HG03025 (cell line): ENCODE measurements at regions not wholly inside any gene's neighbourhood (a gene's known extent, or its start where the extent isn't known, plus 50 kb on each side); places are given as distances from the start of the nearest gene placed in this dataset.

ENCODE experiments used
- ATAC-seq: cut with Tn5 transposase; IDR thresholded peaks from one replicate; pipeline ENCODE4 v1.9.1; 2021; ENCODE audit warnings: mild to moderate bottlenecking, moderate library complexity; ENCODE audit not compliant: unreplicated experiment, low FRiP score

DNA sequence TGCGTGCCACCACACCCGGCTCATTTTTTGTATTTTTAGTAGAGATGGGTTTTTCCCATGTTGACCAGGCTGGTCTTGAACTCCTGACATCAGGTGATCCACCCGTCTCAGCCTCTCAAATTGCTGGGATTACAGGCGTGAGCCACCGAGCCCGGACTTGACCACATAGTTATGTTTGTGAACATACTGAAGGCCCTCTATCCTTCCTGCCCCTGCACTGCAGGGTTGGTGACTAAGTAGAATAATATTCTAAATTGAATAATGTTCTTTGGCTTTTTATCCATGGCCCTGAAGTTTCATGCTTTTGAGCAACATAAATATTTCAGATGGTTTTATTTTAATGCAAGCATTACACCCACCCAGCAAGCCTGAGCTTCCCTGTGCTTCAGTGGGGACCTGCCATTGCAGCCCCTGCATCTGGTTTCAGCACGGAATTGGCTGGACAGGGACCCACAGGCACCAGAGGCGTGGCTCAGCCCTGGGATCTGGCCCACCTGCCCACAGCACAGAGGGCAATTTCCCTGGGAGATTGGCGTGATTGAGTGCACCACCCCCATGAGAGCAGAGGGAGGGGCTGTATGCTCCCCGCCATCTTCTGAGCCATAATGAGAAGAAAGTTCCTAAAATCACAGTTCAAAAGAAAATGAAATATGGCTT, 460.5 kb downstream of the BRD1 start:
- ATAC-seq = no peak

DNA sequence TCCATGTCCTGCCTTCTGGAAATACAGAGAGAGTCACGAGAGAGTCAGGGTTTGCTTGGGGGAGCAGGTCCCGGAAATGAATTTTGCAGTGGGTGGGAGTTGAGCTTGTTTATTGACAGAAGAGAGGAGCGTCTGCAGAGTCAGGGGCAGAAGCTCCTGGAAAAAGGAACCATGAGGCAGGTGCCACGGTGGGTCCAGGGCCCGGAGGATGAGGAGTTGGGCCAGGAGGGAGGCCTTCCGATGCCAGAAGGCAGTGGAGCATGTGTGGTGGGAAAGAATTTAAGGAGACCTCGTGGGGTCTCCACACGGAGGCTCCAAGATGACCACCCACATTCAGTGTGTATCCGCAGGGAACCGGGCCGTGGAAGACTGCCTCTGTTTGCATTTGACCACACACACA, 461.2 kb downstream of the BRD1 start:
- no peak for ATAC-seq

DNA sequence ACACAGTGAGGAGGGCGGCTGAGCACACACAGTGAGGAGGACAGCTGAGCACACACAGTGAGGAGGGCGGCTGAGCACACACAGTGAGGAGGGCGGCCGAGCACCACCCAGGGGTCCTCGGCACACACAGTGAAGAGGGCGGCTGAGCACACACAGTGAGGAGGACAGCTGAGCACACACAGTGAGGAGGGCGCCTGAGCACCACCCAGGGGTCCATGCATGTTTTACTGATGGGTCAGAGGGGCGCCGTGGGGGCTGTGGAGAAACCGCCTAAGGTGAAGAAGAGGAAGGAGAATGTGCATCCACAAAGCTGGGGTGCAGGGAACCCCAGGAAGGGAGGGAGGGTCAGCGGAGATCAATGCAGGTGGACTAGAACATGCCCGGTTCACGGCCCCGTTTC, 461.8 kb downstream of the BRD1 start:
- ATAC-seq = no peak

DNA sequence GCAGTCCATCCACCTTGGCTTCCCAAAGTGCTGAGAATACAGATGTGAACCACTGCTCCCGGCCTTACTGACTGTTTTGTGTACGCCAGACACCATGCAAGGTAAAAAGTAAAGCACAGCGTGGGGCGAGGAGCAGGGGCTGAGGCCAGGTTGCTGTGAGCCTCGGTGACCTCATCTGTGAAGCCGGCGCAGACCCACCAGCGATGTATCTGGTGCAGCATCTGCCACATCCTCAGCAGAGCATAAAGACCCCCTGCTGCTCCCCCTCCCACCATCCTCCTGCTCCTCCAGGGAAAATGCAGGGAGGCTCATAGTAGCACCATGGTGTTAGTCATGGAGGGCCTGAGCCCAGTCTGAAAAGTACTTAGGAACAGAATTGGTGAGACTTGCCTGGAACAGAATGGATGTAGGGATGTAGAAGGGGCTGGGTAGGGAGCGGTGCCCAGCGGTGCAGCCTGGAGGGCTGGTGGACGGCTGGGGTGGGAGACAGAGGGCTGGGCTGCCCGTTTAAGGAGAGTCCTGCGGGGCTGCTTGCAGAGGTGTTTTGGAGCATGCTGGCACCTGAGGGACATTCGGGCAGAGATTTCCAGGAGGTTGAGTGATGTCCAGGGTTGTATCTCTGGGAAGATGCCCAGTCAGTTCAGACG, 462.4 kb downstream of the BRD1 start:
- no peak for ATAC-seq

DNA sequence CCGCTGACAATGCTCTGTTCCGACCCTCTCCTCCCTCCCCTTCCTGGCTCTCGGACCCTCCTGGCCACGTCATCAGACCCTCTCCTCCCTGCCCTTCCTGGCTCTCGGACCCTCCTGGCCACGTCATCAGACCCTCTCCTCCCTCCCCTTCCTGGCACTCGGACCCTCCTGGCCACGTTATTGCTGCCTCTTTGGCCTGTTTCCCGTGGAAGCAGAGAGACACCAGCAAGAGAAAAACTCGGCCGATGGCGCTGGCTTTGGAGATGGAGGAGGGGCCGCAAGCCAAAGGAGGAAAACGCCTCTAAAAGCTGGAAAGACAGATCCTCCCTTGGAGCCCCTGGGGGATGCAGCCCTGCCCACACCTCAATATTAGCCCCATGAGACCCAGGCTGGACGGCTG, 463.3 kb downstream of the BRD1 start:
- ATAC-seq = no peak

DNA sequence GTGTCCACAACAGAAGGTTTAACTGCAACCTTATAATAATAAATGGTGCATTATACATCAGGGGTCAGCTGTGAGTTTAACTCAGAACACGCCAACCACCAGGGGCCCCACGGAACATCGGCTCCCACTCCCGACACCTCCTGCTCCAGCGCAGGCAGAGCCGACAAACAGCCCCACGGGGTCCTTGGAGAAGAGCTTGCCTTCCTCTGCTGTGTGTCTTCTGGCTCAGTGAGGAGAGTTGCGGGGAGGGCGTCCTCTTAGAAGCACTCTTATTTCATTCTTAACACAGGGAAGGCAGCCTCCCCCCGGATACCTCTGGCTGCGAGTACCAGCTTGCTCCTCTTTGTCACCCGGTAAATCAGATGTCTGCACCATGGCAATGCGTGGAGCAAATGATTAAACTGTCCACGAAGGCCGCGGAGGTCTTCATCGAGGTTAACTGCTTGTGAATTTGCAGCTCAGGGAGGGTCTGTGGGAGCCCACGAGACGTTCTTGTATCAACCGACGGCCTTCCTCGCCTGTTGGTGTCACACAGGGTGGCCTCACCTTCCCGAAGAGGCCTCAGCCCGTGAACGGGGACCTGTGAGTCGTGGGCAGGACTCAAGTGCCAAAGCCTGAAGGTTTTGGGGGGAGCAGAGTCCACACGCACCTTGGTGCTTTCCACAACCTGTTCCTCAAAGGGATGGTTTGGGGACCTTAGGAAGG, 464.0 kb downstream of the BRD1 start:
- no peak for ATAC-seq

DNA sequence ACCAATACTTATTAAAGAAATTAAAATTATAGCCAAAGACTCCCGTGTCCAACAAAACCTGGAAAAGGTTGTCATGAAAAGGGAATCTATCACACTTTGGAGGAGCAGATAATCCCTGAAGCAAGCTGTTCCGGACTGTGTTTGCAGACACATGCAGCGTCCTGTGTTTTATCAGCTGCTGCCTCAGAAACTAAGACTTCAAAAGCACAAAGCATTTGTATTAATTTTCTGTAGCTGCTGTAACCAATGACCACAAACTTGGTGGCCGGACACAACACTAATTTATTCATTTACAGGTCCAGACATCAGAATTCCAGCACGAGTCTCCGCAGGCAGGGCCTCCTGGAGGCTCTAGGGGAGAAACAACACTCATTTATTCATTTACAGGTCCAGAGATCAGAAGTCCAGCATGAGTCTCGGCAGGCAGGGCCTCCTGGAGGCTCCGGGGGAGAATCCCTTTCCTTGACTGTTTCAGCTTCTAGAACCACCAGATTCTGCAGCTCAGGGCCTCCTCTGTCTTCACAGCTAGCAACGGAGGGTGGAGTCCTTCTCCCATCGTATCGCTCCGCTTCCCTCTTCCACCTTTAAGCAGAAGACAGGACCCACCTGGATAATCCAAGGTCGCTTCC, 465.3 kb downstream of the BRD1 start:
- ATAC-seq = no peak

DNA sequence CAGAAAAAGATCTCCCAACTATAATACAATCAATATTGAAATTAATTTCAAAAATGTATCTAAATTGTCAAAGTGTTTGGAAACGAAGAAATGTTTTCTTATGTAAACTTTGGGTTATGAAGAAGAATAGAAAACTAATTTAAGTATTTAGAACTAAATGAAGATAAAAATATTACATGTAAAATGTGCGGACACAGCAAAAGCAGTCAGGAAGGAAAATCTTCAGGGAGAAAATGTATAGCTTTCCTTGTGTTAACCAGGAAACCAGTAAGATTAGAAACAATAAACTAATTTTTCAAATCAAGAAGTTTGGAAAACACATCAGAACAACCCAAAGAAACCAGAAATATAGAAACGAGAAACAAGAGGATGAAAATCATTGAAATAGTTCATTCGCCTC, 466.5 kb downstream of the BRD1 start:
- no peak for ATAC-seq

DNA sequence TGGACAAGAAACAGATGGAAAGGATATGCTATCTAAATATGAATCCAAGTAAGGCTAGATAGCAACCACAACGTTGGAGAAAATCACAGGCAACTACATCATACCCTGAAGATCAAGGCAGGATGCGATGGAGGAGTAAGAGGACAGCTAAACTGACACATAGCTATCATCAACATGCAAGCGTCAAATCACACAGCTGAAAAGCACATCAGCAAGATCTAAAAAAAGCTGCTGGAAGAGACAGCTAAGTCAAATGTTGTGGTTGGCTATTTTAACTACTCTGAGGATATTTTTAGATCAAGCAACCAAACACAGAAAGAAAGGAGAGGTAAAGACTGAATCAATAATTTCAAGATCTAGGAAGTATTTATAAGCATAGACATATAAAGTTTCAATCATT, 466.9 kb downstream of the BRD1 start:
- no peak for ATAC-seq

DNA sequence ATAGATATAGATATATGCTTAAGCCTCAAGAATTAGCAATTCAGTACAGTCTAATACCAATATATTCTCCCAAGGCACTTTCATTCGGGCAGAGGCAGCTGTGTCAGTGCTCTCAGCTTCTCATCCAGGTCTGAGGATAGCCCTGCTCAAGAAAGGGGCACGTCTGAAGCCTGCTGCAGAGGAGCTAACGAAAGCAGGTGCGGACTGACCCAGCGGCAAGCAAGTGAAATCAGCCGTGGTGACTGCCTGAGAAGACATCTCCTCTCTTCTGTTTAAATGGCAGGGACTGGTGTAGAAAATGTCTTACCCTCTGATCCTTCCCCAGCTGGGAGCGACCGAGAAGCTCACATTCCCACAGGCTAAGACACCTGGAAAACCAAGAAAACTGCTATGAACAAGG, 468.6 kb downstream of the BRD1 start:
- ATAC-seq = no peak

DNA sequence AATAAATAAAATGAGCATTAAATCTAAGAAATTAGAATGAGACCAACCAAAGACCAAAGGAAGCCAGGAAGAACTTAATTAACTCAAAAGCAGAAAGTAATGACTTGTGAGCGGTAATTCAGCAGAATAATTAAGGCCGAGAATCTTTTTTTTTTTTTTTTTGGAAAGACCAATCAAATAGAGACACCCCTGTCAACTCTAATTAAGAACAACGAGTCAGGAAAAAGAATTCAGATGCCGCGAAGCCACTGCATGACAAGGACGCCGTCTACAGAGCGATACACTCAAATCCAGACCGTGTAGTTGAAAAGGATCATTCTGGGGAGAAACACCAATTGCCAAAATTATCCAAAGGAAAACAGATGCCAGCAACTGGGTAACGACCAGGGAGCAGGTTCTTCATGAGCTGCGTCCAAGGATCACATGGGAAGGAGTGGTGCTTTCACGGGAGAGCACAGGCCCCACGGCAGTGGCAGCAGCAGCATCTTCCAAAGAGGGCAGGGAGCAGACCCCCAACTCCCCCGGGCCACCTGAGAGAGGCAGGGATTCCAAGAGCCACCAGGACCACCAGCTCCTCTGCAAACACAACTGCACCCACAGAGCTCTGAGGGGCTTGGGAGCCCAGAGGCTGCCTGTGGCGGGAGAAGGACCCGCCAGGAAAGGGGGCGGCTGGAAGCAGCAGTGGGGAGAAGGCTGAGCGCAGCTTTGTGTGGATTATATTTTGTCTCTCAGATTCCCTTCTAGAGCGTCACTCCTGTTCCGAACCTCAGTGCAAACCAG, 469.8 kb downstream of the BRD1 start:
- ATAC-seq = no peak

DNA sequence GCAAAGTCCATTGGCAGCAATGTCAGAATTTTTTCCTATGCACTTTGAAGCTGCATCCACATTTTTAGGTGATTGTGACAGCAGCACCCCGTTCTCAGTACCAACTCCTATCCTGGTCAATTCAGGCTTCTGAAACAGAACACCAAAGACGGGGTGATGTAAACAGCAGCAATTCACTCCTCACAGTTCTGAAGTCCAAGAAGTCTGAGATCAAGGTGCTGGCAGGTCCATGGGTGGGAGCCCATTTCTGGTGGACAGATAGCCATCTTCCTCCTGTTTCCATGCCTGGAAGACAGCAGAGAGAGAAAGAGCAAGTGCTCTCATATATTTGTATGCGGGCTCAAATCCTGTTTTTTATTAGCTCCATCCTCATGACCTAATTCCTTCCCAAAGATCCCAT, 471.2 kb downstream of the BRD1 start:
- no peak for ATAC-seq

DNA sequence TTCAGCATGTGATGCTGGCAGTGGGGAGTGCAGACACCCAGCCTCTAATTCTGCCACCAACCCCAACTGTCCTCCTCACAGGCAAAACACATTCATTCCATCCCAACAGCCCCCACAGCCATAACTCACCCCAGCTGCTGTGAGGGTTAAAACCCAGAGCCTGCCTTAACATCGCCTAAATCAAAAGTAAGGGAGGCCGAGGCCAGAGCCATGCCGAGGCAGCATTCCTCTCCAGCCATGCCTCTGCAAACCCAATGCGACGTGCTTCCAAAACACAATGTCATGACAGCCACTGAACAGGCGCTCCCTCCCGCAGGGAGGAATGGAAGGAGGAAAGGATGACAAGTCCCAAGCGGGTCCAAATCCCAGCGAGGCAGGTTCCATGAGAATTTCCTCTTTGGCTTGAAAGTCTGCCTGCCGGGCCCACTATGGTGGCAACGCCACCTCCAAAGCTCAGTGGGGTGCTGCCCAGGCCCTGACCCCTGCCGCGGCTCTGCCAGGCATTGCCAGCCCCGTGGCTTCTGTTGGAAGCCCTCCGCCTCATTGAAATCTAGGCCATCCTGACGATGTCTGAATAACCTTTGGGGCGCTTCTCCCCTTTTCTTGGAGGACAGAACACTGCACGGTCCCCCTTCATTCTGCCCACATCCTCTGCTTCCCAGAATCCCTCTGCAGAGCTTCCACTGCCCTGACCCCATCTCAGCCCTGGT, 472.3 kb downstream of the BRD1 start:
- ATAC-seq = no peak

DNA sequence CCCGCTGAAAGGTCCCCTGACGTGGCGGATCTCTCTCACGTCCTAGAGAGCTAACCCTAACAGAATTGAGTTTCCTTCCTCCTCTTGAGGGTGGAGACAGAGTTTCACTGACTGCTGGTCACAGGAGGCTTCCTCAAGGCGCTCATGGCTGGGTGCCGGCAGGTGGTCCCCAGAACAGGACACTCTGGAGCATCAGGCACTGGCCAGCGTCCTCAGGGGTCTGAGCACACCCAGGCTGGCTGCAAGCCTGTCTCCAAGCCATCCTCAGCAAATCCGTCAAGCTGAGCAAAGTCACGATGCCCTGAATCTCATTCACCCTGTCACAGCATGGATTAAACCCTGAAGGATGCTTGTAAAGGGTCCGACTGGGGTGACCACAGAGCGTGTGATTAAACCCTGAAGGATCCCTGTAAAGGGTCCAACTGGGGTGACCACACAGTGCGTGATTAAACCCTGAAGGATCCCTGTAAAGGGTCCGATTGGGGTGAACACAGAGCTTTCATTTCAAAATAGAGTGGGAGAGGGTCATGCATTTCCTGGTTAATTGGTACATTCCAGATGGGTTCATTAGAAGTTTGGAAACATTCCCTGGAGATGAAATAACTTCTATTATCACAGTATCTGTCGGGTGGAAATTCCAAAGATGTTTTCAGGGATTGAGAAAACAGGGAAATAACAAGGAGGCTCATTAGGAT, 473.0 kb downstream of the BRD1 start:
- no peak for ATAC-seq

DNA sequence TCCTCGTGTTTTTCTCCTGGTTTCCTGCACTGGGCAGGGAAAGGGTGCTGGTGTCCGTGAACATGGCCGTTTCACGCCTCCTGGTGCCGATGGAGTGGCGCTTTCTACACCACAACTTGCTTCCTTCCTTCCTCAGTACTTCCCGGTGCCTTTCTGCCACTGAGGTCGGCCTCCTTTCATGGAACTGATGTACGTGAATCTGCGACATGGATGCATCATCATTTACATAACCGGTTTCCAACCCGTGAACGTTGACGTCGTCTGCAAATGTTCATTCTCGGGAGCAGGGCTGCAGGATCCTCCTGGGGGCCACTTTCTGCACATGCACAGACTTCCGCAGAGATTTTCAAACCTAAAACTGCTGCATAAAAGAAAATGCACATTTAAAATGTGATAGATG, 474.4 kb downstream of the BRD1 start:
- ATAC-seq = no peak

DNA sequence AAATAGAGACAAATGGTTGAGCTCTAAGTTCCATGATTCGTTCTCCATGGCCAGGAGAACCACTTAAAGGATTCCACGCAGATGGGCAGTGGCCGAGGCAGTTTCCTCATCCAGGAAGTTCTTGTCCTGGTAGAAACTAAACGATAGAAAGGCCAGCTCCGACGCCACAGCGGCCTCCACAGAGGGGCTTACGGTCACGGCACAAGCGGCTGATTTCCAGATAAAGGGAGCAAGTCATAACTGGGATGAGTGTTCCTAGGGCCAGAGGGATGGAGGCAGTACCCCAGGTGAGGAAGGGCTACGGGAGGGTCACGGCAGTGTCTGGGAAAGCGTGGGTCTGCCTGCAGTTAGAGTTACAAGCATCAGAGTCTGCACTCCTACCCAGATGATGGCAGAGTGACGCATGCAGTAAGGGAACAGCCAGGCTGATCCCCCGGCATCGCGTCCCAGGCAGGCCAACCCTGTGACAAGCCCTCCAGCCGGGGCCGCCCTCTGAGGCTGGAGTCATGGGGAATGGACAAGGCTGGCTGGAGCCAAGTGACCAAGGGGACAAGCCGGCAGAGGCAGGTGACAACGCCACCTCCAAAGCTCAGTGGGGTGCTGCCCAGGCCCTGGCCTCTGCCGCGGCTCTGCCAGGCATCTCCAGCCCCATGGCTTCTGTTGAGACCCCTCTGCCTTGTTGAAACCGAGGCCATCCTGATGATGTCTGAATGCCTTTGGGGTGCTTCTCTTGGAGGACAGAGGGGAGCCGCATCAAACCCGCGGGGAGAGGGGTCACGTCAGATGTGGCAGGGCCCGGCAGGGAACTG, 475.1 kb downstream of the BRD1 start:
- ATAC-seq = no peak

DNA sequence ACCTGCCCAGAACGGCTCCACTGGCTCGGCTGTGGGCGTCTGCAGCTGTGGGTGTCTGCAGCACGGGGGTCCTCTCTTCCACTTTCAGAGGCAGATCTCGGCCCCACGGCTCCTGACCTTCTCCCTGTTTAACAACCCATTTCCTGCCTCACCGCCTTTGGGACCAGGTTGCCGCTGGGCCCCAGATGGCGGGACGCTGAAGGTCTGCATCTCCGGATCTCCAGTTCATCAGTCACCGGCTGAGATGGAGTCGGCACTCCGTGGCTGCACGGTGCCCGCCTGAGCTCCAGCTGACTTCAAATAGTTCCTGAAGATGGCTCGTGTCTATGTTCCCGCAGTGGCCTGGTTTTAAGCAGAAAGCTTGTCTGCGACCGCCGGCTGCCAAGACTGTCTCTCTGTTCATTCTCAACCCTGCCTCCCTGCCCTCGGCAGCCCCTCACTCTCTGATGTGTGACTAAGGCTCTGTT, 475.9 kb downstream of the BRD1 start:
- ATAC-seq = no peak

DNA sequence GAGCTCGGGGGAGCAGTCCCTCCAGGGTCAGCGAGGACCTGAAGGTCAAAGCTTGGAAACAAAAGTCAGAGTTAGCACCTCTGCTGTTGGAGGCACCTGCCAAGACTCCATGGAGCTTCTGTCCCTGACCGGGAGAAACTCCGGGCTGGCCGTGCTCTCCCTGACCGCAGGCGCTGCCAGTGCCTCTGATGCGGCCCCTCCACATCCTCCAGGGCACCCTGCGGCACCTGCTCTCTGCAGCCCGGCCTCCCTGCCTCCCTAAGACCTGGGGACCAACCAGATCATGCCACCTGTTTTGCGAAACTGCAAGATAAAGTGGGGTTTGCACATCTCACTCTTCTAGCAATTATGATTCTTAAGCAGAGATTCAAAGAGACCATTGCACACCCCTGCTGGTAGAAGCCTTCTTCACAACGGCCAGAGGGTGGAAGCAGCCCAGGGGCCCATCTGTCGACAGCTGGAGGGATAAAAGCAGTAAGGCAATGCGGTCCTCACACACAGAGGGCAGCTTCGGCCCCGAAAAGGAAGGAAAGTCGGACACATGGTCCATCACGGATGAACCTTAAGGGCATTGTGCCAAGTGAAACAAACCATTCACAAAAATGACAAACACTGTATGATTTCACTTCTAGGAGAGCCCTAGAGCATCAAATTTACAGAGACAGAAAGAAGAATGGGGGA, 477.1 kb downstream of the BRD1 start:
- ATAC-seq = no peak
